SU-DHL-6 (cell line): ENCODE measurements at regions not wholly inside any gene's neighbourhood (a gene's known extent, or its start where the extent isn't known, plus 50 kb on each side); places are given as distances from the start of the nearest gene placed in this dataset.

Source experiments
- EZH2phosphoT487 ChIP-seq: fragments of 200-600 bp; sonication (generic), shearing (Covaris generic); conservative IDR thresholded peaks from 2 replicates; pipeline ENCODE4 v1.6.1; 2018; ENCODE audit warnings: mild to moderate bottlenecking, antibody characterized with exemption, low read length, moderate library complexity, mixed read lengths
- TF ChIP-seq, protein P1 (sequence below): fragments of 200-600 bp; sonication (generic); IDR thresholded peaks from one replicate; pipeline ENCODE4 v1.5.1; 2017; ENCODE audit warnings: antibody characterized with exemption, mild to moderate bottlenecking, low read length, moderate library complexity; ENCODE audit not compliant: insufficient read depth, poor library complexity, severe bottlenecking

DNA sequence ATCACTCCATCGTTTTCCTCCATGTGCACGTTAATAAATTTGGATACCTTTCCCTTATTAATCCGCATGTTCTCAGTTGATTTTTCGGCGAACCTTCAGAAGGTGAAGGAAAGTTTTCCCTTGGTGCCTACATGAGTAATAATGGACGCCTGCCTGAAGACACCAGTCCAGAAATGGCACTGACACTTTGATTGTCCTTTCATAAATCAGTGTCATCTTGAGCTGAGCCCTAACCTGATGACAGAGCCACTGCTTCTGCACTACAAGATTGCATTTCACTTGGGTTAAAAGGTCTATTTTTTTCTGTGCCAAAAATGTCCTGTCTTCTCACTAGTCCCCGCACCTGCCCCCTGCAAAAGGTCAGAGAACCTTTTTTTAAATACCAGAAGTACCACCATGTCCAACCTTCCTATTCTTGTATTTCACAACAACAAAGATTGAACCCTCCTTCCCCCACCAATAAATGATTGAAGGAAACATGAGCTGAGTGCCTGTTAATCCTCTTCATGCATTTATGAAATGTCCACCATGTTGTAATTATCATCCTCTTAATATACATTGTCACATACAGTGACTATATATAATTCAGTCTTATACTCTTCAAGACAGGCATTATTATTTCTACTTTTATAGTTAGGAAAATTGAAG is 219.9 kb upstream of the UBASH3B start:
- TF ChIP-seq, protein P1, sequence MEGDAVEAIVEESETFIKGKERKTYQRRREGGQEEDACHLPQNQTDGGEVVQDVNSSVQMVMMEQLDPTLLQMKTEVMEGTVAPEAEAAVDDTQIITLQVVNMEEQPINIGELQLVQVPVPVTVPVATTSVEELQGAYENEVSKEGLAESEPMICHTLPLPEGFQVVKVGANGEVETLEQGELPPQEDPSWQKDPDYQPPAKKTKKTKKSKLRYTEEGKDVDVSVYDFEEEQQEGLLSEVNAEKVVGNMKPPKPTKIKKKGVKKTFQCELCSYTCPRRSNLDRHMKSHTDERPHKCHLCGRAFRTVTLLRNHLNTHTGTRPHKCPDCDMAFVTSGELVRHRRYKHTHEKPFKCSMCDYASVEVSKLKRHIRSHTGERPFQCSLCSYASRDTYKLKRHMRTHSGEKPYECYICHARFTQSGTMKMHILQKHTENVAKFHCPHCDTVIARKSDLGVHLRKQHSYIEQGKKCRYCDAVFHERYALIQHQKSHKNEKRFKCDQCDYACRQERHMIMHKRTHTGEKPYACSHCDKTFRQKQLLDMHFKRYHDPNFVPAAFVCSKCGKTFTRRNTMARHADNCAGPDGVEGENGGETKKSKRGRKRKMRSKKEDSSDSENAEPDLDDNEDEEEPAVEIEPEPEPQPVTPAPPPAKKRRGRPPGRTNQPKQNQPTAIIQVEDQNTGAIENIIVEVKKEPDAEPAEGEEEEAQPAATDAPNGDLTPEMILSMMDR: no peak
- no peak for TF ChIP-seq EZH2phosphoT487
